GM12878 (cell line): ENCODE measurements at regions not wholly inside any gene's neighbourhood (a gene's known extent, or its start where the extent isn't known, plus 50 kb on each side); places are given as distances from the start of the nearest gene placed in this dataset.

Experiments
- CREM ChIP-seq: IDR thresholded peaks from 2 replicates; pipeline ENCODE4 v1.6.1; 2014; ENCODE audit warnings: antibody characterized with exemption, low read depth
- NRF1 ChIP-seq: conservative IDR thresholded peaks from 2 replicates; pipeline ENCODE4 v1.6.1; 2011; ENCODE audit warnings: mild to moderate bottlenecking, low read depth, low read length, improper control_type of control experiment
- RAD21 ChIP-seq: IDR thresholded peaks from 2 replicates; pipeline ENCODE4 v1.6.1; 2011; ENCODE audit warnings: mild to moderate bottlenecking, low read depth, low read length, moderate library complexity; ENCODE audit not compliant: insufficient read depth
- TF ChIP-seq, protein P1 (sequence below), 3 experiments: IDR thresholded peaks in 2 of 3; conservative IDR thresholded peaks in 1 of 3; 2 replicates each; pipeline ENCODE4 v1.5.1; 2011; ENCODE audit warnings: low read depth in 3 of 3, low read length in 3 of 3, mild to moderate bottlenecking in 3 of 3, control low read depth in 2 of 3, moderate library complexity in 2 of 3, inconsistent platforms in 1 of 3, mixed read lengths in 1 of 3; ENCODE audit not compliant: control insufficient read depth in 2 of 3, insufficient read depth in 1 of 3; ENCODE audit errors: extremely low read depth in 1 of 3
- TF ChIP-seq, protein P2 (sequence below): fragments of 450-650 bp; IDR thresholded peaks from 2 replicates; pipeline ENCODE4 v1.6.1; 2016; ENCODE audit warnings: mild to moderate bottlenecking, moderate library complexity, borderline replicate concordance

DNA sequence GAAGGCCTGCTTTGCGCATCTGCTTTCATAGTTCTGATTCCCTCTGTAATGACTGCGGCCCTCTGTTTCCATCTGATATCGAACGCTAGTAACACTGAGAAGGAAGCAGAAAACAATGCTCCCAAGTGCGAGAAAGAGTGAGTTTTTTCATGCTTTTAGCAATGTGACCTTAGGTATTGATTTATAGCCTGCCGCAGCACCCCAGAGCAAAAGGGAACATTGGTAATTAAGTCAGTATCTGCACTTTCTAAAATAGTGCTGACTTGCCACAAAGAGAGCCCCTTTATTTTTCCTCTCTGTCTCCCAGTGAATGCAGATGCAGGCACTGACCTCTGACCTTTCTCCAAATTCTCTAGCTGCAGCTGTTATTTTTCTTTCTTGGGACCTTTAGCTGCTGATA lies 129.8 kb downstream of the HDGFL1 start:
- TF ChIP-seq, protein P1, sequence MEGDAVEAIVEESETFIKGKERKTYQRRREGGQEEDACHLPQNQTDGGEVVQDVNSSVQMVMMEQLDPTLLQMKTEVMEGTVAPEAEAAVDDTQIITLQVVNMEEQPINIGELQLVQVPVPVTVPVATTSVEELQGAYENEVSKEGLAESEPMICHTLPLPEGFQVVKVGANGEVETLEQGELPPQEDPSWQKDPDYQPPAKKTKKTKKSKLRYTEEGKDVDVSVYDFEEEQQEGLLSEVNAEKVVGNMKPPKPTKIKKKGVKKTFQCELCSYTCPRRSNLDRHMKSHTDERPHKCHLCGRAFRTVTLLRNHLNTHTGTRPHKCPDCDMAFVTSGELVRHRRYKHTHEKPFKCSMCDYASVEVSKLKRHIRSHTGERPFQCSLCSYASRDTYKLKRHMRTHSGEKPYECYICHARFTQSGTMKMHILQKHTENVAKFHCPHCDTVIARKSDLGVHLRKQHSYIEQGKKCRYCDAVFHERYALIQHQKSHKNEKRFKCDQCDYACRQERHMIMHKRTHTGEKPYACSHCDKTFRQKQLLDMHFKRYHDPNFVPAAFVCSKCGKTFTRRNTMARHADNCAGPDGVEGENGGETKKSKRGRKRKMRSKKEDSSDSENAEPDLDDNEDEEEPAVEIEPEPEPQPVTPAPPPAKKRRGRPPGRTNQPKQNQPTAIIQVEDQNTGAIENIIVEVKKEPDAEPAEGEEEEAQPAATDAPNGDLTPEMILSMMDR (IDR thresholded peaks at IDR 0.05 in 2 of 3, conservative IDR thresholded peaks at IDR 0.05 in 1 of 3; ENCODE audit: control insufficient read depth in 2 of 3, extremely low read depth in 1 of 3, insufficient read depth in 1 of 3, low read depth in 3 of 3, low read length in 3 of 3): no peak
- TF ChIP-seq CREM: no peak
- no peak for TF ChIP-seq RAD21
- TF ChIP-seq, protein P2, sequence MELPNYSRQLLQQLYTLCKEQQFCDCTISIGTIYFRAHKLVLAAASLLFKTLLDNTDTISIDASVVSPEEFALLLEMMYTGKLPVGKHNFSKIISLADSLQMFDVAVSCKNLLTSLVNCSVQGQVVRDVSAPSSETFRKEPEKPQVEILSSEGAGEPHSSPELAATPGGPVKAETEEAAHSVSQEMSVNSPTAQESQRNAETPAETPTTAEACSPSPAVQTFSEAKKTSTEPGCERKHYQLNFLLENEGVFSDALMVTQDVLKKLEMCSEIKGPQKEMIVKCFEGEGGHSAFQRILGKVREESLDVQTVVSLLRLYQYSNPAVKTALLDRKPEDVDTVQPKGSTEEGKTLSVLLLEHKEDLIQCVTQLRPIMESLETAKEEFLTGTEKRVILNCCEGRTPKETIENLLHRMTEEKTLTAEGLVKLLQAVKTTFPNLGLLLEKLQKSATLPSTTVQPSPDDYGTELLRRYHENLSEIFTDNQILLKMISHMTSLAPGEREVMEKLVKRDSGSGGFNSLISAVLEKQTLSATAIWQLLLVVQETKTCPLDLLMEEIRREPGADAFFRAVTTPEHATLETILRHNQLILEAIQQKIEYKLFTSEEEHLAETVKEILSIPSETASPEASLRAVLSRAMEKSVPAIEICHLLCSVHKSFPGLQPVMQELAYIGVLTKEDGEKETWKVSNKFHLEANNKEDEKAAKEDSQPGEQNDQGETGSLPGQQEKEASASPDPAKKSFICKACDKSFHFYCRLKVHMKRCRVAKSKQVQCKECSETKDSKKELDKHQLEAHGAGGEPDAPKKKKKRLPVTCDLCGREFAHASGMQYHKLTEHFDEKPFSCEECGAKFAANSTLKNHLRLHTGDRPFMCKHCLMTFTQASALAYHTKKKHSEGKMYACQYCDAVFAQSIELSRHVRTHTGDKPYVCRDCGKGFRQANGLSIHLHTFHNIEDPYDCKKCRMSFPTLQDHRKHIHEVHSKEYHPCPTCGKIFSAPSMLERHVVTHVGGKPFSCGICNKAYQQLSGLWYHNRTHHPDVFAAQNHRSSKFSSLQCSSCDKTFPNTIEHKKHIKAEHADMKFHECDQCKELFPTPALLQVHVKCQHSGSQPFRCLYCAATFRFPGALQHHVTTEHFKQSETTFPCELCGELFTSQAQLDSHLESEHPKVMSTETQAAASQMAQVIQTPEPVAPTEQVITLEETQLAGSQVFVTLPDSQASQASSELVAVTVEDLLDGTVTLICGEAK: no peak
- TF ChIP-seq NRF1: no peak
